Smooth muscle cell (in vitro differentiated cells): ENCODE measurements at regions not wholly inside any gene's neighbourhood (a gene's known extent, or its start where the extent isn't known, plus 50 kb on each side); places are given as distances from the start of the nearest gene placed in this dataset.
"Not testable (repeated sequence)": the region's sequence is repeated elsewhere in the genome, so short reads cannot be mapped to it uniquely, and the experiment has no call there.

ENCODE experiments used
- DNase-seq: peaks from one replicate; lab custom pipeline; 2025; ENCODE audit not compliant: unreplicated experiment; lab: John Stamatoyannopoulos, UW
- H2AFZ ChIP-seq: fragments of 200-600 bp; sonication (generic); 2 replicates; pipeline ENCODE4 v1.6.0; 2016; ENCODE audit warnings: antibody characterized with exemption, low read depth, mild to moderate bottlenecking
- H3F3A ChIP-seq: fragments of 200-600 bp; sonication (generic); 2 replicates; pipeline ENCODE4 v1.6.0; 2017; ENCODE audit warnings: antibody characterized with exemption, low read depth
- H3K27ac ChIP-seq: fragments of 200-600 bp; sonication (generic); 2 replicates; pipeline ENCODE4 v1.5.1; 2016; ENCODE audit warnings: low read depth, mild to moderate bottlenecking
- H3K27me3 ChIP-seq: fragments of 200-600 bp; sonication (generic); 2 replicates; pipeline ENCODE4 v1.6.1; 2016; ENCODE audit warnings: low read depth, mild to moderate bottlenecking
- H3K36me3 ChIP-seq: fragments of 200-600 bp; sonication (generic); 2 replicates; pipeline ENCODE4 v1.5.1; 2016; ENCODE audit warnings: low read depth
- H3K4me1 ChIP-seq: fragments of 200-600 bp; sonication (generic); 2 replicates; pipeline ENCODE4 v1.5.1; 2016; ENCODE audit warnings: low read depth
- H3K4me2 ChIP-seq: fragments of 200-600 bp; sonication (generic); 2 replicates; pipeline ENCODE4 v1.6.0; 2016; ENCODE audit warnings: mild to moderate bottlenecking
- H3K4me3 ChIP-seq: fragments of 200-600 bp; sonication (generic); 2 replicates; pipeline ENCODE4 v1.5.1; 2016; ENCODE audit warnings: mild to moderate bottlenecking
- H3K79me2 ChIP-seq: fragments of 200-600 bp; sonication (generic); 2 replicates; pipeline ENCODE4 v1.6.0; 2016; ENCODE audit warnings: low read depth, mild to moderate bottlenecking
- H3K9ac ChIP-seq: fragments of 200-600 bp; sonication (generic); 2 replicates; pipeline ENCODE4 v1.6.0; 2016; ENCODE audit warnings: low read depth
- H3K9me3 ChIP-seq: fragments of 200-600 bp; sonication (generic); replicated peaks from 2 replicates; pipeline ENCODE4 v1.5.1; 2016; ENCODE audit warnings: low read depth
- H4K20me1 ChIP-seq: fragments of 200-600 bp; sonication (generic); 2 replicates; pipeline ENCODE4 v1.6.0; 2016; ENCODE audit warnings: low read depth
- CTCF ChIP-seq: fragments of 200-600 bp; sonication (generic); IDR thresholded peaks from 2 replicates; pipeline ENCODE4 v1.5.1; 2017; ENCODE audit warnings: borderline replicate concordance, mild to moderate bottlenecking, antibody characterized with exemption; ENCODE audit not compliant: insufficient read depth, poor library complexity, severe bottlenecking
- WGBS: methylation state at CpG from one replicate; pipeline ENCODE4 v1.1.7; 2016; ENCODE audit warnings: low lambda C conversion rate; 5-methylcytosine and 5-hydroxymethylcytosine counted together

- WGBS, result 87% methylated on average over 2 of the region's 2 CpGs
- H3K9ac ChIP-seq, result no peak overlapping the region
Measured at GRCh38 chr1:238913210-238913609, 473.2 kb upstream of the CHRM3 start.

GRCh38 chr1:238912148-238912547 is 474.2 kb upstream of the CHRM3 start:
- Histone ChIP-seq H3K36me3 (no peaks in the 10 kb centered on the region), H3F3A (no peaks in the 10 kb centered on the region), H3K27ac (no peak overlapping the region), H3K4me2 (no peak overlapping the region), H2AFZ (no peak overlapping the region), H3K9me3 (no peaks in the 10 kb centered on the region), H3K9ac (no peak overlapping the region), H4K20me1 (no peaks in the 10 kb centered on the region), H3K27me3 (peaks cover 8% of the 10 kb centered on the region), H3K79me2 (no peaks in the 10 kb centered on the region), H3K4me1 (no peaks in the 10 kb centered on the region), H3K4me3 (no peak overlapping the region)
- no peak for TF ChIP-seq CTCF
- no peak for DNase-seq
- 89% methylated on average over 1 of the region's 1 CpG for WGBS

More at GRCh38 chr1:238913210-238913609, 473.2 kb upstream of the CHRM3 start:
- H3K4me1 ChIP-seq, result no peaks in the 10 kb centered on the region
- H3K36me3 ChIP-seq, result no peaks in the 10 kb centered on the region
- H3F3A ChIP-seq, result no peaks in the 10 kb centered on the region
- H2AFZ ChIP-seq, result no peak overlapping the region
- H3K4me2 ChIP-seq, result no peak overlapping the region
- no peak for TF ChIP-seq CTCF
- no peaks in the 10 kb centered on the region for H3K9me3 ChIP-seq
- H3K4me3 ChIP-seq, result no peak overlapping the region
- H3K79me2 ChIP-seq, result no peaks in the 10 kb centered on the region
- no peak for DNase-seq
- H4K20me1 ChIP-seq, result no peaks in the 10 kb centered on the region
- H3K27ac ChIP-seq, result no peak overlapping the region
- peaks cover 1% of the 10 kb centered on the region for H3K27me3 ChIP-seq

GRCh38 chr1:238902752-238903151 is 483.6 kb upstream of the CHRM3 start:
- not testable (repeated sequence) for H3K9ac ChIP-seq, H4K20me1 ChIP-seq, DNase-seq, H3F3A ChIP-seq, H3K36me3 ChIP-seq, H2AFZ ChIP-seq, H3K27me3 ChIP-seq, H3K9me3 ChIP-seq, H3K4me1 ChIP-seq, H3K4me3 ChIP-seq, H3K27ac ChIP-seq, H3K4me2 ChIP-seq, H3K79me2 ChIP-seq
- WGBS, result 92% methylated on average over 8 of the region's 8 CpGs

- Histone ChIP-seq H3K9ac (no peak overlapping the region), H4K20me1 (no peaks in the 10 kb centered on the region), H3K27ac (no peak overlapping the region), H3K36me3 (no peaks in the 10 kb centered on the region), H3K9me3 (no peaks in the 10 kb centered on the region), H3K4me3 (no peak overlapping the region), H3K27me3 (no peaks in the 10 kb centered on the region), H3K4me2 (no peak overlapping the region), H2AFZ (no peak overlapping the region), H3F3A (no peaks in the 10 kb centered on the region), H3K79me2 (no peaks in the 10 kb centered on the region), H3K4me1 (no peaks in the 10 kb centered on the region)
- whole genome bisulfite sequencing, result 93% methylated on average over 8 of the region's 8 CpGs
- no peak for TF ChIP-seq CTCF
- DNase-seq, result no peak
Measured at GRCh38 chr1:238900334-238900865, 486.0 kb upstream of the CHRM3 start.
